Activated T-cell treated with anti-CD3 and anti-CD28 coated beads for 48 hours (primary cell): ENCODE measurements at regions not wholly inside any gene's neighbourhood (a gene's known extent, or its start where the extent isn't known, plus 50 kb on each side); places are given as distances from the start of the nearest gene placed in this dataset.

Experiments used
- DNase-seq: peaks from one replicate; pipeline ENCODE4 v3.0.0-alpha.2; 2020; ENCODE audit warnings: low read depth

DNA sequence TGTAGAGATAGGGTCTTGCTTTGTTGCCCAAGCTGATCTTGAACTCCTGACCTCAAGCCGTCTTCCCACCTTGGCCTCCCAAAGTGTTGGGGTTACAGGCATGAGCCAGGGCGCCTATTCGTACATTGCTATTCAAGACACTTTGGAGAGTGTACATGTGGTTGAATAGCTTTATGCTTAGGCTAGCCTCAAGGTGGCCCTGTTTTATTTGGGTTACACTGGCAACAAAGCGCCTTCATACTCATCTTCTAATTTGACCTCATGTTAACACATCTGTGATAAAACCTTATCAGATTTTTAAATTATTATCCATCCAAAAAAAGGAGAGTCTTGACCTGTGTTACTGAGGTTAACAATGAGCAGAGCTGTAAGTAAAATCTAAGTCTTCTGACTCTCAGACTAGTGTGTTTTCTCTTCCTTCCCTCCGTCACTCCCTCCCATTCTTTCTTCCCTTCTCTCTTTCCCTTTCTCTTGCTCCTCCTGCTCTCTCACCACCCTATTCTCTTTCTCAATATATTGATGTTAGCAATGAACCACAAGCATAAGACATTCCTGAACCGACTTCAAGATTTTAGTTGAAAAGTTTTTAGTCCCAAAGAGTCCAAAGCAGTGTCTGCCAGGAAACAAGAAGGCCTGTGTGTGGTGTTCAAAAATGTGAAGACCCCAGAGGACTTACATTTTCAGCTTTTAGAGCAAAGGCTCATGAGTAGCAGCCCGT lies 603.7 kb upstream of the CFAP20DC start:
- DNase-seq, result no peak

- DNase-seq, result no peak
Observed at GRCh38 chr3:59644479-59645402, 594.9 kb upstream of the CFAP20DC start.

GRCh38 chr3:59641169-59641899 lies 591.5 kb upstream of the CFAP20DC start:
- no peak for DNase-seq

- DNase-seq, result no peak
Observed at GRCh38 chr3:59632760-59633573, 583.1 kb upstream of the CFAP20DC start.

DNA sequence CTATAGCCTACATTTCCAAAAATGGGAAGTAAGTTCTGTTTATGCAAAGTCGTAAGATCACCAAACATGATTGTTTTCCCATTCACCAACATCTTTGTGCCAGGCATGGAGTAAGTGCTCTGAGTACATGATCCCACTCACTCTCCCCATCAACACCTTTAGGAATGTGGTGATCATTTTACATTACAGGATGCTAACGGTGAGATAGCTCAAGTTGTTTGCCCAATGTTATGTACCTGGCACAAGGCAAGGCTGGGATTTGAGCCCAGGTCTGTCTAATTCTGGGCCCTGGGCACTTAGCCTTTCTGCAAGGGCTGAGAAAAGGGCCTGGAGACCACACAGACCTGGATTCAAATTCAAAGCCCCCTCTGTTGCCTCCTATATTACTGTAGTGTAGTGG lies 581.7 kb upstream of the CFAP20DC start:
- DNase-seq, result no peak

DNA sequence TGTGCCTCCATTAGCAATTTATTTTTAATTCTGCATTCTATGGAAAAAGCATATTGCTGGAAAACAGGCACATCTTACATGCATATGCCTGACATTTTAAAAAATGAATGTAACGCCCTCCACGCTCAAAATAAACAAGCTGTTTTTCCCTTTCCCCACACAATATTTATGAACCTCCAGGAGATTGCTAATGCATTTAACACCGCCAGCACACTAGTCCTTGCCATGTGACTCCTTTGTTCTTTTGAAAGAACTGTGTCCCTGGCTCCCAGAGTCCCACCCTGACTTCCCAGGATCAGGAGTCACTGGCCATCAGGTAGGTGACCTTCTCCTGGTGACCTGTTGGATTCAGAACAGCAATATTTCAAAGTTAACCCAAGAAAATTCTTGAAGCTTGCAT lies 571.2 kb upstream of the CFAP20DC start:
- DNase-seq, result no peak

DNA sequence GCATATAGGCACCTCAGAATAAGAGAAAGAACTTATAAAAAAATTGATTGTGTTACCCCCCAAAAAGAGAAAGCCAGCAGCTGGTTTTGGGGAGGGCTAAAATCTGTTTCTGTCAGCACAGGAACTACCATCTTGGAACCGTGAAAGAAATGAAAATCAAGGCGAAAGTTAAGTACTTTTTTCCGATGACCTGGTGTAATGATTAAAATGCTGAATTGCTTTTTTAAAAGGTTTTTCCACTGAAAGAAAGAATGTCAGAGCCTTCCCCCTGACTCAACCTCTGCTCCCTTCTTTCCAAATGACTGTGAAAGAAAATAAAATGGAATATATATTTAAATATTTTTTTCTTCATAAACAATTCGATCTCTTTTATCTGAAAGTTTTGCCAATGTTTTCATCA lies 570.5 kb upstream of the CFAP20DC start:
- DNase-seq, result no peak

DNA sequence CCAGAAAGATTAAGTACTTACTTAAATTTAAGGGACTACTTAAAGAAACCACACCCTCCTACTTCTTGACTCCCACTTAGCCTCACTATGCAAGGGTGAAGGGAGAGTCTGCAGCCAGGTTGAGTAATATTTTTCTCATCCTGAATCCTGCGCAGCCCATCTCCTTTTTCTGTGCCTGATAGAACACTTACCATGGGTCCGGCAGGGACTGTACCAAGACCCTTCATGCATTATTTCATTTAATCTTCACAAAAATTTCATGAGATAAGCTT lies 562.6 kb upstream of the CFAP20DC start:
- DNase-seq, result no peak

DNA sequence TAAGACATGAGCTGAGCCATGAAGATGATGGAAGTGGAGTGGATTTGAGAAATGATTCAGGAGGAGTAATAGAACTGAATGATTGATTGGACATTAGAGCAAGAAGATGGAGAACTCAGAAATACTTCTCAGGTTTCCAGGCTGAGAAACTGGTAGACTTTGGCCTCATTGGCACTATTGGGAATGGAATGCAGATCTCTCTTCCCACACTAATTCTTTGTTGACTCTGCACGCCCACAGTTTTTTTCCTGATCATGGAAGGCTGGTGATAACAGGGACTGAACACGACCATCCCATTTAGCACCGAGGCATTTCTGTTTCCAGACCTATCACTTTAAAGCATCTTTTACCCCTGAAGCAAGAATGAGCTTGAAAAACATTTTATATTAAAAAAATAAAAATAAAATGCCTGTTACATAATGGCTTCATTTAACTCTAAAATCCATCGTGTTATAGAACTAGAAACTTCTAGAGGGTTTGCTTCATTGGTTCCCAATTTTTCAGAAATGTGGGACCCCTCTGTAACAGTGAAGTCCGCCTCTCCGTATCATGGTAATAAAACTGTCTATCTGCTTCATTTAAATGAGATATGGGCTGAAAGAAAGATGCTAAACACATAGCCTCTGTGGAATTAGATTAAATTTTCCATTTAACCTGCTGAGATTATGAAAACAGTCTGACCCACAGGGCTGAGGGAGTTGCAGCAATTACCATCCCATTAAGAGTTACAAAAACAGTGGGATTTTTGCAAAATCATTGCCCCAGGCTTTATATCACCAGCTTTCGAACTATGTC lies 562.0 kb upstream of the CFAP20DC start:
- DNase-seq, result no peak

DNA sequence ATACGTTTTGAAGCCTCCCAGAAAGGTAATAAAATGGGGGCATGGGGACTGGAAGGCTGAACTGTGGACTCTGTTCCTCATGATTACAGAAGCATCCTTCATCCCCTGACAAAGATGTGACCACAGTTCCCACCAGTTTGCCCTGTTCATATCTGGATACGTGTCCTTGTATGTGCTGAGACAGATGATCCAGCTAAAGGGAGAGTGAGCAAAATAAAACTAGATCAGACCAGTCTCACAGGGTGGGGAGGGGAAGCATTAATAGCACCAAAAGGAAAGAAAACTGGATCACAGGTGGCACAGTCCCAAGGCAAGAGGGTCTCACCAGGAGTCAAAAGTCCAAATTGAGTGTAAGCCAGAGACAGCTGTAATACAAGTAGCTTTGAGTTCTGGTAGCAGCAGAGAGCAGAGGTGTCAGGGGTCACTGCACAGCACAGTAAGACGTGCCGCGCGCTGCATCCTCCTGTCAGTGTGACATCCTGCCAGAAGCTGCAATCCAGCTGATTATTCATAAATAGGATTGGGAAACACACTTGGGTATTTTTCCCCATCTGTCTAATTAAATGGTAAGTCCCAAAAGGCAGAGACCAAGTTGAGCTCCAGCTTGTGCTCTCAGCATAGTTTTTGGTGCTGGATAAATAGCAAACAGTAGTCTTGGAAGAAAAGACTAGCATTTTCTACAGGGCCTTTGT lies 560.0 kb upstream of the CFAP20DC start:
- DNase-seq, result no peak

- DNase-seq, result no peak
Observed at GRCh38 chr3:59608356-59608755, 558.5 kb upstream of the CFAP20DC start.

GRCh38 chr3:59607656-59608055 lies 557.8 kb upstream of the CFAP20DC start:
- no peak for DNase-seq

GRCh38 chr3:59606638-59607266 lies 556.9 kb upstream of the CFAP20DC start:
- DNase-seq, result no peak

DNA sequence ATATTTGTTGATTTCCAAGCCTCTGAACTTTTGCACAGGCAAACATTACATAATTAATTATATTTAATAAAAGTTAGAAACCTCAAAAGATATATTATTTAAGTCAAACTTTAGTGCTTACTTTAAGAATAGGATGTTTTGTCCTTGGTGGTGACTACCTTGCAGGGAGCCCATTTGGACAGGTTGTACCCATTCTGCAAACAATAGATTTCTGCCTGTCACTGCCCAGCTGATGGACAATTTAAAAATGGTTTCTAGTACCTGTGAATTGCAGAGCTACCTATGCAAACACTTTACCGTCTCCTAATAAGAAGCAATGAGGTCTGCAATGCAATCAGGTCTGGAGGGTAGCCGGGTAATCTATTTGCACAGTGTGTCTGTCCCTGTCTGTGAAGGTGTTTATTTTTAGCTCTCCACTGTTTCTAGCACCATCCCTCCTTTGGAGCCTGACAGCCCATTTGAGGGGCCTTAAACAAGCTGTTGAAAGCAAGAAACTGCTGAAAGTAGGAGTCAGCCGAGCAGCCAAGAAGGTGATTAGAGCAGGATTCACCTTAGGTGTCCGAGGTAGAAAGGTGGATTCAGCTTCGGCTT lies 556.2 kb upstream of the CFAP20DC start:
- no peak for DNase-seq

DNA sequence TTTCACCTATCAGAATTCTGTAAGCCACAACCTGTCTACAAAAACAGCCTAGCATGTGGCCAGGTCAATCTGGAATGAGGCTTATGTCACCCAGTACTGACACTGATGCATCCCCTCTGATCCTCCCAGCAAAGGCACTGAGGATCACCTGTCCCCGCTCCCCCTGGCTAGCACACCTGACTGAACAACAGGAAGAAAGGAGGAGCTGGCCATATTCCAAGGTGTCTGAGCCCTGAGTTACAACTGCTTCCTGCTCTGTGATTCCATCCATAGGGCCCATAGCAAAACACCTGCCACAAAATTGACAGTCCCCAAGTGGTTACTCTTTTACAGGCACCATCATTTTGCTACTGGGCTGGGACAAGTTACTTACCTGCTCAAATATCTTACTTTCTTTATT lies 555.5 kb upstream of the CFAP20DC start:
- no peak for DNase-seq

- no peak for DNase-seq
Observed at GRCh38 chr3:59601486-59601885, 551.7 kb upstream of the CFAP20DC start.

DNA sequence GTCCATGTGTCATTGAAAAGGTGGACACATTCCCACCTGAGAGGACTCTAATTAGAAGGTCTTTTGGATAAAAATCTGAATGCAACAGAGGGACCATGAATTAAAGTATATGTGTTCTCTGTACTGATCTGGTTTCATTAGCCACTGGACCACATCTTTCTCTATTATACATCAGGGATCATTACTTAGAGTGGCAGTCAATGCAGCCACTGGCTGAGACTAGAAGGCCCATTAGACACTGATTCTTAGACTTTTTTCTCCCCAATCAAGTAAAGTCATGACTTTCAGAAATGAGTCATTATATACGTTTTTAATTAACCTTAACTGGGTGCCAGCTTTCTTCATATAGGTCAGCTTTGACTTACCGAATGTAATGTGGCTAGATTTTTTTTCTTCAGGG lies 550.8 kb upstream of the CFAP20DC start:
- DNase-seq, result no peak

DNA sequence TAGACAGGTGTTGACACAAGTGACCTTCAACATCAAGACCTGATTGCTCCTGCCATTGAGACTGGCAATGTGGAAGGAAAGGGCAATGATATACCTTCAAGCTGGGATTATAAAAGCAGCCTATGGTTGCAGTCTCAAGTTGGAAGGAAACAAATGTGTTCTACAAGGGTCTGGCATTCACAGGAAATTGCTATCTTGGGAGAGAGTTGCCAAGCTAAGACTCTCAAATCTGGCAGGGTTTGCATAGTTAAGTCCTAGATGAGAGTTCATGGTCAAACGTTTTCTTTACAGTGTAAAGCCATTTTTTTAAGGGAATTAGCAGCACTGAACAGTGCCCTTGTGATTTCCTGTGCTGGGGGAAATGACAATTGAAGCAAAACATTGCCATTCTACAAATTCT lies 546.9 kb upstream of the CFAP20DC start:
- DNase-seq, result no peak

DNA sequence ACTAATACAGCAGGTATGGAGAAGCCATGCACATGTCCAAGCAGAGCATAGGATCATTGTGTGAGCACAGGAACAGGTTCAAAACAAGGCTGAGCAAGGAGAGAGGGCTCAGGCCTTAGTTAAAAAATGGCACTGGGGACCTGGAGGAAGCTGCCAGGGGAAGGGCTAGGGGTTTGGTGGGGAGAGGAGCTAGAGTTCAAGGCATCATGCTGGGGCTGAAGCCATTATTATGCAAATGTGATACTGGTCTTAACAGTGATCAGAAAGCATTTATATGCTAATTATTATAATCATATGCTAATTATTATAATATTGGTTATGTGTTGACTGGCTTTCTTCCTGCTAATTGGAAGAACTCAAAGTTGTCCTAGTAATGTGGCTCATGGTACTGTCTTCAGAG lies 546.0 kb upstream of the CFAP20DC start:
- DNase-seq, result no peak

- DNase-seq, result no peak
Observed at GRCh38 chr3:59593380-59593779, 543.6 kb upstream of the CFAP20DC start.
